HG03520 (cell line): ENCODE measurements at regions not wholly inside any gene's neighbourhood (a gene's known extent, or its start where the extent isn't known, plus 50 kb on each side); places are given as distances from the start of the nearest gene placed in this dataset.

Experiments used
- ATAC-seq: cut with Tn5 transposase; IDR thresholded peaks from one replicate; pipeline ENCODE4 v1.9.1; 2021; ENCODE audit warnings: mild to moderate bottlenecking, moderate library complexity; ENCODE audit not compliant: unreplicated experiment

DNA sequence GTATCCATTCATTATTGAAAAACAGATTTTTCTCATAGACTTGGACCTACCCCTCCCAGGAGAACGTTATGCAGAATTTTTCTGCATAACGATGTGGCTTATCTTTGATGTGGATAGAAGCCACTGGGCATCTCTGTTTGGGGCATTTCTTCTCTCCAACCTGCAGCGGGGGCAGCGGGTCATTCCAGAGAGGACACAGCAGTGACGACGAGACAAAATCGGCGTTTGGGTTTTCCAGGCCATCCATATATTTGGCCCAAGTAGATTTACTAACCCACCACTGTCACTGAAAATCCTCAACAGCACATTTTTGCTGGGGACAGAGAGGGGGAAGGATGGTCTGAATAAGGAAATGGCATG, 299.3 kb upstream of the PITRM1 start:
- ATAC-seq = no peak

DNA sequence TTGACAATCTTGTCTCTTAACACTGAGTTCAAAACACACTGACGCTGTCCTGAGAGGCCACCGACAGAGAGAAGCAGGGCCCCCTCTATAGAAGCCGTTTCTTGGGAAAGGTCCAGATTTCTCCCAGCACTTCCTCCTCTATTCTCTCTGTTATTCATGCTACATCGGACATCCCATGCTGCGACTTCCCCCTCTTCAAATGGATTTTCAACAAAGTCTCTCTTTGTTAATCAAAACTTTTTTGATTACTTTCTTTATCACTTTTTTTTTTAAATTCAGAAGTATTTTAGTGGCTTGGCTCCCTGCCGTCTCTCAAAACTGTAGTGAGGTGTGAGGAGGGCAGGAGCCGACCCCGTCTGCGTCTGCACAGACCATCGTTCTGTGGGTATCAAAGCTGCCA, 298.9 kb upstream of the PITRM1 start:
- ATAC-seq = no peak

DNA sequence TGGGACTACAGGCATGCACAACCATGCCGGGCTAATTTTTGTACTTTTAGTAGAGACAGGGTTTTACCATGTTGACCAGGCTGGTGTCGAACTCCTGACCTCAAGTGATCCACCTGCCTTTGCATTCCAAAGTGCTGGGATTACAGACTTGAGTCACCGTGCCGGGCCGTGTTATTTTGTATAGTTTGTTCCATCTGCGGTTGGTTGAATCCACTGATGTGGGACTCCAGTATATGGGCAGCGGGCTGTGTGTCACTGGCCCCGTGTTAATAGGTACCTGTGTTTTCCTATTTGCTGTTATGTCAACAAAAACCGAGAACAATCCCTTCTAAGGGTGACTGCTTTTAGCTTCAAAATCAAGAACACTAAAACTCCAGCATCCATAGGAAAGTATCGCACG, 297.6 kb upstream of the PITRM1 start:
- no peak for ATAC-seq

DNA sequence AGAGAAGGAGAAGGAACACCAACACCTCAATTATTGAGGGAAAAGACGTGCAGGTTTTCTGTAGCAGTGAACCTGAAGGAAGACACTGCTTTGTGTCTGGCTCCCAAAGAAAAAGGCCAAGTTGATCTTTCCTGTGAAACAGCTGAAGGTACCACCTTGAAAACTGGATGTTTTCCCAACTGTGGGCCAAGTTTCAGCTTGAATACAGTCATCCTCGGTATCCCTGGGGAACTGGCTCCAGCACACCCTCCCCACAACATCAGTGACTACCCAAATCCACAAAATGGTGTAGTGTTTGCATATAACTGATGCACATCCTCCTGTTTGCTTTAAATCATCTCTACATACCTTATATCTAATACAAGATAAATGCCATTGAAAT, 297.0 kb upstream of the PITRM1 start:
- ATAC-seq = no peak

DNA sequence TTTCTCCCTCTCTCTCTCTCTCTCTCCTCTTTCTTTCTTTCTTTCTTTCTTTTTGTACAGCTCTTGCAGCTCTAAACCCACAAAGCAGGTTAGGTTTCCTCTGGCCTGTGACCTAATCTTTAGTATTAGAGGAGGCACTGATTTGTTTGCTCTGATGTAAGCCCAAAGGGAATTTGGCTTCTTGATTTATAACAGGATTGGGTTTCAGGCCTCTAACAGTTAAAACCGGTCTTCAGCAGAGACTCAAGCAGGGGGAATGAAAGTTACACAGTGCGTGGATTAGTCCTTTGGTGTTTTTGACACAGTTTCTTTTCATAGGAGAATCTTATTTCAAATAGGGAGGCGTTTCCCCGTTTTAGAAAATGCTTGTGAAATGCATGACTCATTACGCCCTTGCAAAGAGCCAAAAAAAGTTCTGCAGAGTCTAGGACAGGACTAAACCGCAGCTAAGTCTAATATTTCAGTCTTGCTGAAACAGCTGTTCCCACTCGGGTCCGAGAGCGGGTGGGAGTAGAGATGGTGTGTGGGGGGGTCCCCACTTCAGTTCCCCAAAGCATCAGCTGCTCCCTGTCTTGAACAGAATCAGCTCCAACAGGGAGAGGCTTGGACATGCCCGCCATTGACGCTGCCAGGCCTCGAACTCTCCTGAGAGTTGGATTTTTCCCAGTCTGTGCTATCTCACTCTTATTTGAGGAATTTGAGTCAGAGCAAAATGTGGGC, 296.5 kb upstream of the PITRM1 start:
- ATAC-seq = no peak

DNA sequence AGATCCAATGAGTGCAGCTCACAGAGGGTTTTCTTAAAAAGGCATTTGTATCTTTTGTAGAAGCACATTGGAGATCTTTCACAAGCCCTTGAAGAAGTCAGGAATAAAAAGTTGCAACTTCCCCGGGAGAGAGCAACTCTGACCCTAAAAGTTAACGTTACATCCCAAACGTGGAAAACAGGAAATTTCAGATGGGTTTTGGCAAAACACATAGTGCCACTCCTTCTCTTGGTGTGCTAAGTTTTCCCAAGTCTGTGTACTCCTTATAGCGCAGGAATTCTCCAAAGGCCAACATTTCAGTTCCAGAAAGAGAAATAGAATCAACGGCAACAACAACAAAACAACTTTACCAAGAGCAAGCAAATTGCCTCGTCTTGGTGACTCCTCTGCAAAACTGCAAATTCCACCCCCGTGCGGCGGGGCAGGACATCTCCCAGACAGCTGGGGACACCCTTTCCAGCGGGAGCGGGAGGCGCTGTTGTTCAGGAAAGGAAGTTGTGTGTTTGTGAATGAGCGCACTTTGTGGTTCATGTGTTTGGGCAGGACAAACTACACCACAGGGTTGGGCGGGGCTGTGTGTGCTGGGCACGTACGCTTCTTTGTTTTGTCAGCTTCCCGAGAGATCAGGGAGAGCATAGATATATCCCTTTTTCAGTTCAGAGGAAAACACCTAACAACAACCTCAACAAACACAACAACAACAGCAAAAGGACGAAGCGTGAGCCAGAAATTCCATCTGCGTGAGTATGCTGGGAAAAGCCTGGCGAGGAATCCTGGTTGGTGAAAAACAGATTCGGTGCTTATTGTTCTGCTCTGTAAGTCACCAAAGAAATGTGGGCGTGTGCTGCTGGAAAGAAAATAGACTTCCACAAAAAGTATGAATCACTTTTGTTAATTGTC, 294.7 kb upstream of the PITRM1 start:
- ATAC-seq = no peak

DNA sequence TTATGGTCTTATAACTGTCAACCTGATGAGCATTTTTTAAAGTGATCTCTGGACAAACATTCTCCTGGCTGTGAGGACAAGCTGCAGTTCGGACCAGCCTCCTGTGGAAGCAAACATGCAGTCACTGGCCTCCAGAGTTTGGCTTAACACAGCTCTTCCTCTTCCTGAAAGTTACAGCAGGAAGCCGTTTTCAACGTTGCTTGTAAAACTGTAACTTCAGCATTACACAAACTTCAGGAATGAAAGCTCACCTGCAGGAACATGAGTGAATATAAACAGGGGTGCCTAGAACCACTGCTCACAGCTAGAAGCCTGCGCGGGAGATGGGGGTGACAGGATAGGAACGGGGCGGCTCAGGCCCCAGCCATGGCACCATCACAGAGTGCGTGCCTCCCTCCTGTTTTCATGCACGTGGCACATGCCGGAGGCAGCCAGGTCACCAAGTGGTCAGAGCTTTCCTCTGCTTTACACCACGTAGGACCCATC, 292.9 kb upstream of the PITRM1 start:
- no peak for ATAC-seq

DNA sequence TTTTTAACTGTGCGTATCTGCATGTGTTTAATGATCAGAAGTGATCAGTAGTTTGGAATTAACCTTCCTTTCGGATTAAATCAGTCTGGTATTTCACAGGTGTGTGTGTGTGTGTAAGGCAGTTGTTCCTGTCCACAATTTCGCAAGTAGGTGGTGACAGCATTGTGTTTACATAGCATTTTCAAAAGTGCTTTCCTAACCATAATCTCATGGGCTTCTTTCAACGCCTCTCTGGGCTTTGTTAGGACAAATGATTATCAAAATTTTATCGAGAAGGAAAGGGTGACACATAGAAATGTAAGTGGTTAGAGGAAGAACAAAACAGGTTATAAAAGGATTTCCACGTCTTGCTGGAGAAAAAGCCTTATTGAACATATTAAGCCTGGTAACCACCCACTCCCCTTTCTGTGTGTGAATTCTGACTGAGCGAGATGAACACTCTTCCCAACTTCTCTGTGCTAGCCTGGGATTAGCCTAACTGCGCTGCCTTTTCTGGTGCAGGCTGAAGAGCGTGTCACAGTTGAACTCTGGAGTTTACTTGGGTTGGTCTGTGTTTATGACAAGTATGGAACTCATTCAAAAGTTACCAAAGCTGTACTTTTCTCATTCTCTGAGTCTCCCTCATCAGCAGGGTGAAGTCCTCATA, 292.3 kb upstream of the PITRM1 start:
- no peak for ATAC-seq

DNA sequence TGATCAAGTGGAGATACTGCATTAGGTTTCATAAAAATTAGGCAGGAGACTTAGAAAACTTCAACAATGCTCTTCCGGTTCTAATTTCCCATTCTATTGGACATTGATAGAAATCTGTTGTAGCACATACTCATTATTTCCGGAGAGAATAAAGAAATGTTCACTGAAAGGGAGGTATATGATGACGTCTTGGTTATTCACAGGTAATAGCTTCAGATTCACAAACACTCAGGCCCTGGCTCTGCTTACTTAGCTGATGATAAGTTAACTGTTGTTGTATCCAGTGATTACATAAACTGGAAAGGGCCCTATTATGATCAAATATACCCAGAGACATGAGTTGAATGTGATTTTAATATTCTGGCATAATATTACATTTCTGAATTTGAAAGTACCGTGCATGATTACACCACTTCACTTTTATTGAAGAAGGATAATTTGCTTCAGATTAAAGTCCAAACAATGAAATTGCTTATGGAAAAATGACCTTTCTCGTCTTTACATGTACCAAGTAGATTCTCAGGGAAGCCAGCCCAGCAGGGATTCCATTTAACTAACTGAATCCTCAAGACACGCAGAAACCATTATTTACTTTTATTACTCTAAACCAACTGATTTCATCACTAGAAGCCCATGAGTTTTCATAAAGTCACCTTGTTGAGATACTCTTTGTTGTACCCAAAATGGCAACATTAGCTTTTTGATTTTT, 288.0 kb upstream of the PITRM1 start:
- ATAC-seq = no peak

DNA sequence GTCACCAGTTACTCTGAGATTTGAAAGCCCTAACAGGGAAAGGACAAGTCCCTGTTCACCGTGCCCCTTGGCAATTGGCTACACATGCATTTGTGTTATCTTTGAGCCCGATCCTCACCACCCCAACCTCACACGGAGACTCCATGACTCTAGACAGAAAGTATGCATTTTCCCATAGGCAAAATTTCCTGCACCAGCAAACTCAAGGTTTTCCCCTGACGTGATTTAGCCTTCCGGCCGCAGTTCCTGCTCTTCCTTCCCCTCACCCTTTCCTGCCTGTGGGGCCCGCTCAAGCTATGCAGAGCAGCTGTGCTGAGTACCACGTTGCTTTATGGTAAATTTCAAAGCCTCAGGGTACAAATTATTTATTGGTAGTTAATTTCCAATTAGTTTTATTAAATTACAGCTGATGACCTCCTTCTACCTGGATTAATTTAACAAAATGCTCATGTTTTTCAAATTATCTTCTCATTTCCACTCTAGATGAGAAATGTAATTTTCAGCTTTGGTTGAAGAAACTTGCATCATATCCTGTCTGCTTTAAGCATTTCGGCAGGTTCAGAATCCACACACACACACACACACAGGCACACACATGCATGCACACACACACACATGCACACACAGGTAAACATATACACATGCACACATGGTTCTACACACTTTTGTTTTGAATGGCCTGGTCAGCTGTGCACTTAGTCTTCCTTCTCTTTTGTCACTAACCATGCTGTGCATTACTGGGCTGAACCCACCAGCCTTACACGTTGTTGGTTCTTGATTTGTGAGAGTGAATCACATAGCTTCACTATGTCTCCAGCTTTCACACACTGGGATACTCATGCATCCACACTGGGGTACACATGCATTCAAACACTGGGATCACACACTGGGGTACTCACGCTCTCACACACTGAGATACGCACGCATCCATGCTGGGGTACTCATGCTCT, 283.1 kb upstream of the PITRM1 start:
- no peak for ATAC-seq

DNA sequence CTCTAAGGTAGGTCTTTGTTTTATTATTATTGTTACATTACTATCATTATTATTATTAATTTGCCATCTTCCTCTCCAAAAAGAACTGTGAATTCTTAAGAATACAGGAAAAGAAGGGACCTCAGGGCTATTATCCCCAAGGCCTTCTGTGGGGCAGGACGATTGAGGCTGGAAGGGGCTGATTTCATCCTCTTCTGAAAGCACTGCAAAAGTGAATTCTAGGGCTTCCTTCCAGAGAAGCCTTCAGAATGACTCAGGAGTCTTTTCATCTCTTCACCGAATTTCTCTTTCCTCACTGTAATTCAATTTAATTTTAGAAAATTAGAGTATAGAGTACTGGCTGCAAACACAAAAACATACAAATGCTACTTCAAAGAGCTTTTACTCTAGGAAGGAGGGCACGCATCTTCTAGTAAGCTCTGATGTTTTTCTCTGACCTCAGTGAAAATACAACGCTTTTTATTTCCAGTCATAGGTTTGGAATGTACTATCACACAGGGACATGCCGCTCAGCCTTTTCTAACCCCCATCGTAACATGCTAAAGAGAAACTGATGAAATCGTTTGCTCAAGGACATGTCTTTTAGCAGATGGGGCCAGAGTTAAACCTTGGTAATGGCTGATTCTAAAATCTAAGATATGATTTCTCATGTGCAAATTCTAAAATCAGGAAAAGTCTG, 280.2 kb upstream of the PITRM1 start:
- ATAC-seq = no peak

DNA sequence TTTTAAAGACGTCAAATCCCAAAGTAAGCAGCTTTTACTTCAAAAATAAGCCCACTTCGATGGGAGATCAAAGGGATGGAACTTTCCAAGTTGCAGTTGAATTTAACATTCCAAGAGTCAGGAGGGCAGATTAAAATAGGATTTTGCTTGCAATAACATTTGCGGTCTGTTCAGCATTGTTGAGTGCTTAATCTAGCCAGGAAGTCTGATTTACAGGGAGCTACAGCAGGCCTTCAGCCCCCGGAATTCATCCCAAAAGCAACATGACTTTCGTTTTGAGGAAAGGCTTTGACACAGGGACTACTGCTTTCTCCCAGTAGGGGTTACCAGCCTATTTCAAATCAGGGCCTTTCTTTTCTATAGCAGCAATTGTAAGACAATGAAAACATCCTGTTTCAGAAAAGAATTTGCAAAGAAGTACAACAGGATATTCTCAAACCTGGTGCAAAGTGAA, 279.6 kb upstream of the PITRM1 start:
- ATAC-seq = no peak

DNA sequence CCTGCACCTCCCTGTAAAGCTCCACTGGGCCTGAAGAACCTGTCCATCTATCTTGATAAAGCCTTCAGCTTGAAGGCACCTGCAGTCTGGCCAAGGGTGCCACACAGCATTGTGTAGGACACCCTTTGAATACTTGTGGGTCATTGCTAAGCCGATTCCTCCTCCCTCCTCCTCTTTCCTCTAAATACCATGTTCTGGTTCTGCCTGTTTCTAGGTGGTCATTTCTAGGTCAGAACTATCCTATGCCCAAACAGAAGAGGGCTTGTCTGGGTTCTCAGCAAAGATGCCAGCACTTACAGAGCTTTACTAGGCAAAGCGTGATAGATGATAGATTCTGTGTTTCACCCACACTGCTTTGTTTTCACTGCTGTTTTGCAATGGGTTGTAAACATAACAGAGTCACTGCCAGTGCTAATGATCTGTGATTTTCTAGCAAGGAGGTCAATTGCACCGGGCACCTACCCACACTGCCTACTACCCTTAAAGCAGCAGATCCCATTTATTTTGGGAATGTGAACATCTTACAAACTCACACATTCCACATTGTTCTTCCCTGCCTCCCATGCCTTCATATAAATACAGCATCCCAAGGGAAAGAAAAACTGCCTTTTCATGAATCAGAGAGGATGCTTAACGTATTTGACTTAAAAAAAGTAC, 279.1 kb upstream of the PITRM1 start:
- ATAC-seq = no peak

DNA sequence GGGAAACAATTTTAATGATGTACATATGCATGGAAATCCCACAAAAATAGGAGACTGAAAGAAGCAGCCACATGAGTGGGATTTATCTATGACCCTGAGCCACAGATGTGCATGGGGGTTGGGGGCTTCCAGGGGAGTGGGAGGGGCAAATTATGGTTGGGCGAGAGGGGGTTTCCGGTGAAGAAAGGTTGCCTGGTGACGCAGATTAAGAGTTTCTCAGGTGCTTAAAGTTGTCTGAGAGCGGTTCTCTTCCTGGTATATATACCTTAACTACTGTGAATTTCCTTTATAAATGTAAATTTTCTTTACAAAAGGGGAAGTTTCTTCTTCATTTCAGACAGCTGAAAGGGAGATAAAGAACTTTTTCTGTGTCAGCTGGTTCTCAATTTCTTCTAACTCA, 273.6 kb upstream of the PITRM1 start:
- ATAC-seq = no peak

DNA sequence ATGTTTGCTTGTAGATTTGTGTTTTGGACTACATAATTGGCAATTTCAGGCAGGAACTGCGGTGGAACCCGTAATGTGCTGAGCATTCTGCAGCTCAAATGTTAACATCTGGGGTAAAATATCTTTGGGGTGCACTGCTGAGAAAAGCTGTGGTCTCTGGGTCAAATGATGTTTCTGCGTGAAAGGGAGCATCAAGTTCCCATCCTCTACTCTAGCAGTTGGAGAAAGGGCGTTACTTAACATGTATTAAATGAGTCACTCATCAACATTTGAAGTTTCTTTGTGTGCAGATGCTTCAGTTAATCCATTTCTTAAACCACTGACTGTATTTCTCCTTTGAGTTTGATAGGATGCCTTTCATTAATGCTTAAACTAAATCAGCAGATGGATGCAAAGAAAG, 273.1 kb upstream of the PITRM1 start:
- no peak for ATAC-seq

DNA sequence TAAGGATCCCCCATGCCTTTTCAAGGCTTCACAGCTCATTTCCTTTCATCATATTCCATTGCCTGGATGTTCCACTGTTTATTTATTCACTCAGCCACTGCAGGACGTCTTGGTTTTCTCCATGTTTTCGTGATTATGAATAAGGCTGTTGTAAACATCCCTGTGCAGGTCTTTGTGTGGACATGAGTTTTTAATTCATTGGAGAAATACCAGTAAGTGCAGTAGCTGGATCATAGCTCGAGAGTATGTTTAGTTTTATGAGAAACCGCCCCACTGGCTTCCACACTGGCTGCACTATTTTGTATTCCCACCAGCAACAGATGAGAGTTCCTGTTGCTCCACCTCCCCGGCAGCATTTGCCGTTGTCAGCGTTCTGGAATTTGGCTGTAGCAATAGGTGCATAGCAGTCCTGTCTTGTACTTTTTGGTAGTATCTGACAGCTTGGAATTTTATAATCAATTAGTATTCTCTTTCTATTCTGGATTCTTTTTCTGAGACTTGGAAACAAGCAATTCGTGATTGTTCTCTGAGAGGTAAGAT, 269.9 kb upstream of the PITRM1 start:
- no peak for ATAC-seq

DNA sequence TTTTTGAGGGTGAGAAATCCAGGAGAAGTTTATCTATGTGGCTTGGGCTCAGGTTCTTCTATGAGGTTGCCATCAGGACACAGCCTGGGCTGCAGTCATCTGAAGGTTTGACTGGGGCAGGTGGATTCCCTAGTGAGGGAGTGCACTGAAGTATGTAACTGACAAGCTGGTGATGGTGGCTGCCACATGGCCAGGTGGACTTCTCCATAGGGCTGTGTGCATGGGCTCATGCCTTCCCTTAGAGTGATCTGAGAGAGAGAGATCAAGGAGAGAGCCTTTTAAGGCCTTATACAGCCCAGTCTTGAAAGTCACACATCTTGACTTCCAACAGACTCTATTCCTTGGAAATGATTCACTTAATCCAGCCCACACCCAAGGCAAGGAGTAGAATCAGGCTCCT, 266.6 kb upstream of the PITRM1 start:
- no peak for ATAC-seq

DNA sequence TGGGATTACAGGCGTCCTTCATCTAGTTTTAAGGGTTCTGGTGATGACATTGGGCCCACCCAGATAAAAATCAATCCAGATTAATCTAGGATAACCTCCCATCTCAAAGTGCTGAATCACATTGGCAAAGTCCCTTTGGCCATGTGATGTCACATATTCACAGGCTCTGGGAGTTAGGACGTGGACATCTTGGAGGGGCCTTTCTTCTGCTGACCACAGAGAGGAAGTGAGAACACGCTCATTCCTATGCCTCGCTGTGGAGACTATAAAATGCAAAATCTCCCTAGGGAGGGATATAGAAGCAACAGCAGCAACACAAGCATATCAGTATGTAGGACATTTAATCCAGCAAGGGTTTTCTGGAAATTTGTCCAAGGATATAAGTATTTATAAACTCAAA, 266.0 kb upstream of the PITRM1 start:
- no peak for ATAC-seq

DNA sequence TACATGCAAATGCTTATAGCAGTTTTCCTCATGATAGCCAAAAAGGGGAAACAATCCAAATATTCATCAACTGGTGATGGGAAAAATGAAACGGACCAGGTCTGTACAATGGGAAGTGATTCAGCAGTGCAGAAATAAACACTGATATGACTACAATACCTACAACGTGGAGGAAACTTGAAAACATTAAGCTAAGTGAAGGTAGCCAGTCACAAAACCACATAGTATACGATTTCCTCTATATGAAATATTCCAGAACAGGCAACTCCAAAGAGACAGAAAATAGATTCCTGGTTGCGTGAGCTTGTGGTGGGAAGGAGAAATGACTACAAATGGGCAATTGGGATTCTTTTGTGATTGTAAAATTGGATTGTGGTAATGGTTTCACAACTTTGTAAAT, 263.1 kb upstream of the PITRM1 start:
- no peak for ATAC-seq
